NCI-H2227 treated with DMSO at 0.1 percent for 48 hours (cell line): ENCODE measurements at regions not wholly inside any gene's neighbourhood (a gene's known extent, or its start where the extent isn't known, plus 50 kb on each side); places are given as distances from the start of the nearest gene placed in this dataset.

Experiments used
- DNase-seq: peaks from one replicate; lab custom pipeline; 2025; lab: John Stamatoyannopoulos, UW

GRCh38 chr5:3888310-3888709 lies 292.7 kb downstream of the IRX1 start:
- DNase-seq = no peak

GRCh38 chr5:3889412-3890142 lies 293.9 kb downstream of the IRX1 start:
- DNase-seq = no peak

GRCh38 chr5:3891113-3891512 lies 295.5 kb downstream of the IRX1 start:
- no peak for DNase-seq

GRCh38 chr5:3893527-3893926 lies 297.9 kb downstream of the IRX1 start:
- DNase-seq = no peak

GRCh38 chr5:3893975-3894374 lies 298.3 kb downstream of the IRX1 start:
- no peak for DNase-seq

- no peak for DNase-seq
These were observed 300.5 kb downstream of the IRX1 start for GRCh38 chr5:3896098-3896497.

GRCh38 chr5:3899093-3899492 lies 303.5 kb downstream of the IRX1 start:
- no peak for DNase-seq

GRCh38 chr5:3904584-3904983 lies 309.0 kb downstream of the IRX1 start:
- no peak for DNase-seq

GRCh38 chr5:3905031-3905430 lies 309.4 kb downstream of the IRX1 start:
- no peak for DNase-seq

GRCh38 chr5:3905521-3905920 lies 309.9 kb downstream of the IRX1 start:
- DNase-seq = no peak

- DNase-seq = no peak
These were observed 315.5 kb downstream of the IRX1 start for GRCh38 chr5:3911111-3911510.

- DNase-seq = no peak
These were observed 316.1 kb downstream of the IRX1 start for GRCh38 chr5:3911773-3912172.

GRCh38 chr5:3912790-3913189 lies 317.2 kb downstream of the IRX1 start:
- no peak for DNase-seq

- DNase-seq = no peak
These were observed 317.6 kb downstream of the IRX1 start for GRCh38 chr5:3913279-3913678.

GRCh38 chr5:3925022-3925421 lies 329.4 kb downstream of the IRX1 start:
- no peak for DNase-seq

GRCh38 chr5:3925935-3926334 lies 330.3 kb downstream of the IRX1 start:
- no peak for DNase-seq

- no peak for DNase-seq
These were observed 334.2 kb downstream of the IRX1 start for GRCh38 chr5:3929799-3930198.

GRCh38 chr5:3931976-3932375 lies 336.3 kb downstream of the IRX1 start:
- DNase-seq = no peak

GRCh38 chr5:3933536-3933935 lies 337.9 kb downstream of the IRX1 start:
- no peak for DNase-seq

- no peak for DNase-seq
These were observed 338.3 kb downstream of the IRX1 start for GRCh38 chr5:3933966-3934365.

GRCh38 chr5:3943859-3944258 lies 348.2 kb downstream of the IRX1 start:
- DNase-seq = no peak

GRCh38 chr5:3944930-3945329 lies 349.3 kb downstream of the IRX1 start:
- DNase-seq = no peak

GRCh38 chr5:3948838-3949237 lies 353.2 kb downstream of the IRX1 start:
- no peak for DNase-seq

- no peak for DNase-seq
These were observed 358.6 kb downstream of the IRX1 start for GRCh38 chr5:3954199-3954598.
